ENCODE measurements at regions not wholly inside any gene's neighbourhood (a gene's known extent, or its start where the extent isn't known, plus 50 kb on each side); places are given as distances from the start of the nearest gene placed in this dataset.

DNA sequence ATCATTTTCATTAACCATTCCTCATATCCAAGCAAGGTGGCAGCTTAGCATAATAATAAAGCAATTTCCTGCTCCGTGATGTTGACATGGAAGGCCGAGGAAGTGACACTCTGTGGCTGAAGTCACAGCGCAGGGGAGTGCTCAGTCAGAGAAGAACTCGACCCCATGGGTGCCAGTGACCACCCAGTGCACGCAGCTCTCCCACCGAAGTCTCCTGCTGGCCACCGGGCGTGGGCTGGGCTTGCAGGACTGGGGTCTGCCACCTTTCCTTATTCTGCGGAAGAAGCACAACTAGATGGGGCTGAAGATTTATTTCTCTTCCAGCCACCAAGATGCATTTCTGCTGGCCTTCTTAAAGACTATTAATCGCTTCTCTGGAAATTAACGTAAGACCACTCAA is 132.1 kb upstream of the SPACA7 start:
- Mint-ChIP-seq H3K27me3 (peaks cover 4% of the 10 kb centered on the region), H3K4me1 (no peaks in the 10 kb centered on the region), H3K4me3 (no peak overlapping the region), H3K9me3 (no peaks in the 10 kb centered on the region), H3K36me3 (no peaks in the 10 kb centered on the region), H3K27ac (no peak overlapping the region)
- DNase-seq: no peak
- CTCF ChIA-PET: no interaction called here

GRCh38 chr13:112244495-112245177 is 131.5 kb upstream of the SPACA7 start:
- Mint-ChIP-seq H3K27me3 (peaks cover 4% of the 10 kb centered on the region), H3K4me1 (no peaks in the 10 kb centered on the region), H3K4me3 (no peak overlapping the region), H3K36me3 (no peaks in the 10 kb centered on the region), H3K27ac (no peak overlapping the region), H3K9me3 (no peaks in the 10 kb centered on the region)
- CTCF ChIA-PET: no interaction called here
- DNase-seq: no peak

DNA sequence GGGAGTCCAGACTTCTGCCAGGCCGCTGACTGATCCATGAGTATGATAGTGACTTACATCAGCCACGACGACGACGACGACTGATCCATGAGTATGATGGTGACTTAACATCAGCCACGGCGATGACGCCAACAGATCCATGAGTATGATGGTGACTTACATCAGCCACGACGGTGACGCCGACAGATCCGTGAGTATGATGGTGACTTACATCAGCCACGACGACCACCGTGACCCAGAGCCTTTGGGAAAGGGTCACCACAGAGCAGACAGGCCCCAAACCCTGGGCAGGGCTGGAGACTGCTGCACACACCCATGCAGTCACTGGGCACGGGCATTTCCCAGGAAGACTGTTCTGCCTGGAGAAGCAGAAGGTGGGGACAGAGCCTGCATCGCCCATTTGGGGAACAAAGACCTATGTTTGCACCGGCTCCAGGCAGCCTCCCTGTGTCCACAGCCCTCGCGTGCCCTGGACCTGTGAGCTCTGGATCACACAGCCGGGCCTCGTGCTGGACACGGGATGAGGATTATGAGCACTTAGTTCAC is 130.9 kb upstream of the SPACA7 start:
- Mint-ChIP-seq H3K4me3 (no peak overlapping the region), H3K4me1 (no peaks in the 10 kb centered on the region), H3K27ac (no peak overlapping the region), H3K9me3 (no peaks in the 10 kb centered on the region), H3K36me3 (no peaks in the 10 kb centered on the region), H3K27me3 (peaks cover 4% of the 10 kb centered on the region)
- DNase-seq: no peak
- CTCF ChIA-PET: no interaction called here

- peaks cover 4% of the 10 kb centered on the region for H3K27me3 Mint-ChIP-seq
- CTCF ChIA-PET: no interaction called here
- no peaks in the 10 kb centered on the region for H3K9me3 Mint-ChIP-seq
- H3K4me3 Mint-ChIP-seq: no peak overlapping the region
- DNase-seq: no peak
- no peaks in the 10 kb centered on the region for H3K36me3 Mint-ChIP-seq
- H3K27ac Mint-ChIP-seq: no peak overlapping the region
- no peaks in the 10 kb centered on the region for H3K4me1 Mint-ChIP-seq
Measured at GRCh38 chr13:112245989-112246388, 130.2 kb upstream of the SPACA7 start.

DNA sequence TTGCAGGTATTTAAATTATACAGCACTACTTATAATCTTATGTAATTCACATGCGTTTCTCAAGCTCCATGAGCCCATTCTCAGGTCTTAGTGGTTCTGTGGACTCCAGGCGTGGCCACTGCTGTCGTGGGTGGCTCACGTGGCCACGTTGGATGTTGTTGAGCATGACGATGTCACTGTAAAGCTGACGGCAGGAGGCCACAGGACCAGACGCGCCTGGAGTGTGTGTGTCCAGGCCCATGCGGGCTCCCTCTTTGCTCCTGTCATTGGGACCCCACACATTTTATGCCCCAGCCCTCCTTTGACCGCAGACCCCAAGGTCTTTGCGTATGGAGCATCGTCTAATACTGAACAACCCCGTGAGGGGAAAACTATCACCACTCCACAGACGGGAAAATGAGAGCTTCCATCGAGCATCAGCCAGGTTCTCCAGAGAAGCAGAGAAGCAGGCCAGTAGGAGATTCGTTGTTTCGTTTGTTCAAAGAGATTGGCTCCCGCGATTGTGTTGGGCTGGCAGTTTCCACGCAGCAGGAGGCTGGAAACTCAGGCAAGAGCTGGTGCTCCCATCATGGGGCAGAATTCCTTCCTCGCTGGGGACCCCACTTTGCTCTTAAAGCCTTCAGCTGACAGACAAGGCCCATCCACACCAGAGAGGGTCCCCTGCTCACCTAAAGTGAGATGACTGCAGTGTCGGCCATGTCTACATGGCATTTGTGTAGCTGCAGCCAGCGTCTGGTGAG is 129.3 kb upstream of the SPACA7 start:
- Mint-ChIP-seq H3K4me3 (no peak overlapping the region), H3K9me3 (no peaks in the 10 kb centered on the region), H3K36me3 (no peaks in the 10 kb centered on the region), H3K27me3 (peaks cover 2% of the 10 kb centered on the region), H3K4me1 (no peaks in the 10 kb centered on the region), H3K27ac (no peak overlapping the region)
- no peak for DNase-seq
- CTCF ChIA-PET: no interaction called here

DNA sequence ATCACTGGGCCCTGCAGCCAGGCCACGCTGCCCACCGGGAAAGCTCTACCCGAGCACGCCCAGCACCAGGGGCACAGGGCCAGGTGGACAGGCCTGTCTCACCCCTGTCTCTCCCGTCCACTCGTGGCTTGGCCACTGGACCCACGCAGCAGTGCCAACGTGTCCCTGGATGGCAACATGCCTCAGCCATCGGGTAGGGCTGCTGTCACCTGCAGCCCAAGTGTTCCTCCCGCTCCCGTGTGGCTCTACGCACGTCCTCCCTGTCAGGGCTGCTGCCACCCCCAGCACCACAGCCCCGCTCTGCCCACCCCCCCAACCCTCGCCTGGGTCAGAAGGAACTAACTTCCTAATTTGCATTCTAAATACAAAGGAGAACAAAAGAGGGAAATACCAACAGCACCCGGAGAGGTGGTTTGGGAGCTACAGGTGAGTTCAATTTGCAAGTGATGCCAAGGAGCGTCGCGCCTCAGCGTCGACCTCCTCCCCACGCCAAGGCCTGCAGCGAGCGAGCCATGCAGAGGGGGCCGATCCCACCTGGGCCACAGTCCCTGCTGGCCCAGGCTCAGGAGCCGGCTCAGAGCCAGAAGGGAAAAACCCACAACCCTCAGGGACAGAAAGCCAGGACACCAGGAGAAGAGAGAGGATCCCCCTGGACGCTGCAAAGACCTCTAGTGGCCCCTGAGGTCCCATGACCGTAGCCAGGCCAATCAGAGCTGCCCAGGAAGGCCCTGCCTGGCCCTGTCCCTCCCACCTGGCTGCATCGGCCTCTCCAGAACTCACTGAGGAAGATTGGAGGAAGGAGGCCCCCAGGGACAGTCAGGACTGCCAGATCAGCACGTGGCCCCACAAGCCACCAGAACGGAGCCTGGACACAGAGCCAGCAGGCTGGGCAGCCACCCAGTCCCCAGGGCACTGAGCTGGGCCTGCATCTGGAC is 128.4 kb upstream of the SPACA7 start:
- no peak for DNase-seq
- Mint-ChIP-seq H3K9me3 (no peaks in the 10 kb centered on the region), H3K4me1 (no peaks in the 10 kb centered on the region), H3K27me3 (no peaks in the 10 kb centered on the region), H3K4me3 (no peak overlapping the region), H3K36me3 (no peaks in the 10 kb centered on the region), H3K27ac (no peak overlapping the region)
- CTCF ChIA-PET: no interaction called here

- Mint-ChIP-seq H3K9me3 (no peaks in the 10 kb centered on the region), H3K36me3 (no peaks in the 10 kb centered on the region), H3K27me3 (no peaks in the 10 kb centered on the region), H3K27ac (no peak overlapping the region), H3K4me3 (no peak overlapping the region), H3K4me1 (no peaks in the 10 kb centered on the region)
- no peak for DNase-seq
- CTCF ChIA-PET: no interaction called here
Measured at GRCh38 chr13:112248406-112248760, 127.8 kb upstream of the SPACA7 start.

DNA sequence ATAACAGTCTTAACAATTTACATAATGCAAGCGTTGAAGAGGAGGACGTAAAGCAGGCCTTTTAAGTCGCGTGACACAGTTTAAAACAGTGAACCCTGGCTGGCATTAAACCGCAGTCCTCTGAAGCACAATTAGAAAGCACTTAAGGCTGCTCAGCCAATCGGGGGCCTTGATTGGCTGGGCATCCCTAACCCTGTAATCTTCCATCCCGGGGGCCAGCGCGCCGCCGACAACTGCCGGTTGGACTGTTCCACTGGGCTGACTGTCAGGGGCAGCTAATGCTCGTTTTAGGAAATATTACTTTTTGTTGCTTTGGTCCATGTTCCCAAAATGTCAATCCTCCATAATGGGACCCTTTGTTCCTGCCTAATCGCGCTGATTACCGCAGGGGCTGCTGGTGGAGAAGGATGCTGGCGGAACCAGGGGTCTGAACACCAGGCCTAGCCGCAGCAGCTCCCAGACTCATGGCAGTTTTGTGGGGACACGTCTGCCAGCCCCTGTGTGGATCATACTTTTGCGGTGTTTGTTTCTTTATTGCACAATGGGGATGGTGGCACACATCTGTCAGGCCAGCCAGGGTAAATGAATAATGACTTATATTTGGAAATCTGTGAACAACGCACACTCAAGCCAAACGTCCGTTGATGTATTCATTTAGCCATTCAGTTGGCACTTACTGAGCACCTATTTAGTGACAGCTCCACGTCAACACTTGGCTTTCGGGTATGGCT is 127.1 kb upstream of the SPACA7 start:
- no peak overlapping the region for H3K4me3 Mint-ChIP-seq
- DNase-seq: no peak
- no peaks in the 10 kb centered on the region for H3K9me3 Mint-ChIP-seq
- H3K27ac Mint-ChIP-seq: no peak overlapping the region
- no peaks in the 10 kb centered on the region for H3K4me1 Mint-ChIP-seq
- no peaks in the 10 kb centered on the region for H3K27me3 Mint-ChIP-seq
- CTCF ChIA-PET: no interaction called here
- H3K36me3 Mint-ChIP-seq: no peaks in the 10 kb centered on the region

DNA sequence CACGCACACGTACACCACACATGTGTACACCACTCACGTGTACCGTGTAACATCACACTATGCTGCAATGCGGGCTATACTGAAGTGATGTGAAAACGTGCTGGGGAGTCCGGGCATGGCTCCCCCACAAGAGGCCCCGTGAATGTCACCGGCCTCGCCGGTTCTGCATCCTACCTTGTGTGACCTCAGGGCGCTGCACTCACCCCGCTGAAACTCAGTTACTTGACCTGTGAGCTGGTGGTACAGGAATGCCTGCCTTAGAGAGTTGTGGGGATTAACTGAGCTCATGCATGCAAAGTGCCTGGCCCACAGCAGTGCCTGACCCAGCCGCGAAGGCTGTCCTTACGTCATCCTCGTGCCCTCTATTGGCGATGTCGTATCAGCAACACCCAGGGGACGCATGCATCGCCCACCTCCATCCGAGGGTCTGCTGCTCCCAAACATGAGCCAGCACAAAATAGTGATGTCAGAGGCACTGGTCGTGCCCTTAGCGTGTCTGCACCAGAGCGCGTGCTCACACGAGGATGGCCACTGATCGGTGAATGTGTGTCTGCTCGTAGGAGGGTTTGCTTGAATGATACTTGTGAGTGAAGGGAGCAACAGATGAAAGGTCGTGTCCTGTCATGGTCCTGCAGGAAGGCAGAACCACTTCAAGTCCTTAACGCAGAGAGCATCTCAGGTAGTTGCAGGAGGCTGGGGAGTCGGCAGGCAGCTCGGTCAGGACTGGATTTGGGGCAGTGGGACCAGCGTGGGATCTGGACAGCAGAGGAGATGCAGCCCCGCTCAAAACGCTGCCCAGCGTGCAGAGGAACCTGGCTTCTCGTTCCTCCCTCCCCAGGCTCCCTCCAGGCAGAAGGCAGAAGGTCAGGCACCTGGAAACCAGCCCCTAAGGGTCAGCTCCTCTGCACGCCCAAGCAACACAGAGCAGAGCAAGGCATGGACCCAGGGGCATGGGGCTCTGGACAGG is 126.2 kb upstream of the SPACA7 start:
- peaks cover under 1% of the 10 kb centered on the region for H3K9me3 Mint-ChIP-seq
- H3K4me1 Mint-ChIP-seq: no peaks in the 10 kb centered on the region
- H3K4me3 Mint-ChIP-seq: no peak overlapping the region
- peaks cover under 1% of the 10 kb centered on the region for H3K27me3 Mint-ChIP-seq
- CTCF ChIA-PET: no interaction called here
- no peak for DNase-seq
- no peaks in the 10 kb centered on the region for H3K36me3 Mint-ChIP-seq
- no peak overlapping the region for H3K27ac Mint-ChIP-seq

DNA sequence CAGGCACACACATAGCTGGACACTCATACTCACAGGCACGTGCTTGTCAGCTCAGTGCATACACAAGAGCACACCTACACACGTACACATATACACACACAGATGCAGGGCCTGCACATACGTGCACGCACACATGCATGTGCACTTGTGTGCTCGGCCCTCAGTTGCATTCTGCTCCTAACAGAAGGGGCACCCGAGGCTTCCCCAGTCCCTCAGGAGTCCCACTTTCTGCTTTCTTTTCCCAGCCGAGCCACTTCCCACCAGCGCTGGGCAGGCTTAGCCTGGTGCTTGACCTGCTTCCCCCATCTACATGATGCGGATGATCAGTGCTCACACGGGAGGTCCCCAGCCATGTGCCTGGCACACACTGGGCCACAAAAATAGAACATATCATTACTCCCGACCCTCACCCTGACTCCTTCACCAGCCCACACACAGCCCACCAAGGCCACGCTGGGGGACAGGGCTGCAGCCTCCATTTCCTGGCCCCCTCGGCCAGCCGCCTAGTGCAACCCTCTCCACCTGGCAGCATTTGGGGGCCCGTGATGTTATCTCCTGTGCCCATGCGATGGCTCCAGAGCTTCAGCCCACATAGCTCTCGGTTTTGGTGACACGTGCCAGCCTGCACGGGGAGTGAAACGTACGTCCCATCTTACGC is 125.2 kb upstream of the SPACA7 start:
- no peak for DNase-seq
- Mint-ChIP-seq H3K27me3 (peaks cover 5% of the 10 kb centered on the region), H3K4me1 (no peaks in the 10 kb centered on the region), H3K27ac (no peak overlapping the region), H3K4me3 (no peak overlapping the region), H3K9me3 (peaks cover 2% of the 10 kb centered on the region), H3K36me3 (no peaks in the 10 kb centered on the region)
- CTCF ChIA-PET: no interaction called here

DNA sequence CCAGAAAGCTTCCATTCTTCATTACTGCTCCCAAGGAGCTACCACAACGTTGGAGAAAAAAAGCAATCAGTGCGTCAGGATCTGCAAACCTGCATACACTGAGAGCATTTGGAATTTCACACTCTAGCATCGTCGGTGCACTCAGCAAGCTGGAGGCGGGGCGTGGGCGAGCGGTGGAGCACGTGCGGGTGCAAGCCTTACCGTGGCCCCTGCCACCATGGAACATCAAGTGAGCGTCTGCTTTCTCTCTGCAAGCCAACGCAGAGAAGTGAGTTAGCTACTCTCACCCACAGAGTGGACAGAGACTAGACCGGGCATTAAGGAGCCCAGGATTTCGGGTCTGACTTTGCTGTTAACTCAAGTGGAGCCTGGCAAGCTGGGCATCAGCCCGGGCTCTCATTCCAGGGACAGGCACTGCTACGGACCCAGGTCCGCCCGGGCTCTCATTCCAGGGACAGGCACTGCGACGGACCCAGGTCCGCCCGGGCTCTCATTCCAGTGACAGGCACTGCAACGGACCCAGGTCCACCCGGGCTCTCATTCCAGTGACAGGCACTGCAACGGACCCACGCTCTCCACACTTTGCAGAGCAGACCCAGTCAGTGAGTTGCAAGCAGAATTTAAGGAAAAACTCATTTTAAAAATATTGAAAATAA is 124.1 kb upstream of the SPACA7 start:
- Mint-ChIP-seq H3K36me3 (no peaks in the 10 kb centered on the region), H3K4me3 (no peak overlapping the region), H3K27me3 (peaks cover 5% of the 10 kb centered on the region), H3K4me1 (no peaks in the 10 kb centered on the region), H3K9me3 (peaks cover 2% of the 10 kb centered on the region), H3K27ac (no peak overlapping the region)
- DNase-seq: no peak
- CTCF ChIA-PET: no interaction called here

- H3K27ac Mint-ChIP-seq: no peak overlapping the region
- H3K4me1 Mint-ChIP-seq: no peaks in the 10 kb centered on the region
- DNase-seq: no peak
- H3K36me3 Mint-ChIP-seq: no peaks in the 10 kb centered on the region
- peaks cover 5% of the 10 kb centered on the region for H3K27me3 Mint-ChIP-seq
- H3K4me3 Mint-ChIP-seq: no peak overlapping the region
- H3K9me3 Mint-ChIP-seq: peaks cover 2% of the 10 kb centered on the region
- CTCF ChIA-PET: no interaction called here
Measured at GRCh38 chr13:112252804-112253590, 123.2 kb upstream of the SPACA7 start.

All from activated naive CD4-positive, alpha-beta T cell treated with anti-CD3 and anti-CD28 coated beads, Interleukin-2, amount 10 ng/mL, durations not matched to agents 7 days and 5 days (primary cell).